ENCODE measurements at regions not wholly inside any gene's neighbourhood (a gene's known extent, or its start where the extent isn't known, plus 50 kb on each side); places are given as distances from the start of the nearest gene placed in this dataset.

DNA sequence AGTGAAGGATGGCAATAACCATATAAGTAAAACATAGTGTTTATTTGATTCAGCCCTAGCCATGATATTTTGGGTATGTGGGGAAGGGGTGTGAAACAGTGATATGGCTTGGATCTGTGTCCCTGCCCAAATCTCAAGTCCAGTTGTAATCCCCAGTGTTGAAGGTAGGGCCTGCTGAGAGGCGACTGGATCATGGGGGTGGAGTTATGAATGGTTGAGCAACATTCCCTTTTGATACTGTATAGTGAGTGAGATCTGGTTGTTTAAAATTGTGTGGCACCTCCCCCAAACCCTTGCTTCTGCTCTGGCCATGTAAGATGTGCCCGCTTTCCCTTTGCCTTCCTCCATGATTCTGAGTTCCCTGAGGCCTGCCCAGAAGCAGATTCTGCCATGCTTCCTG lies 1804.6 kb downstream of the MAT2B start:
- no peaks in the 10 kb centered on the region for H3K27me3 ChIP-seq
- DNase-seq: no peak
- 73 to 94% methylated on average over 2 of the region's 2 CpGs for WGBS, 2 donors (ENCODE audit: low coverage in 1 of 2)
- H3K9me3 ChIP-seq: no peaks in the 10 kb centered on the region
- H3K4me1 ChIP-seq: no peaks in the 10 kb centered on the region
- H3K36me3 ChIP-seq: no peaks in the 10 kb centered on the region
- no peak overlapping the region for H3K4me3 ChIP-seq
- TF ChIP-seq EP300 (IDR thresholded peaks at IDR 0.05; ENCODE audit: low read depth) (no peak), POLR2A (IDR thresholded peaks at IDR 0.05) (no peak), POLR2AphosphoS5 (IDR thresholded peaks at IDR 0.05) (no peak)
- TF ChIP-seq, protein P1, sequence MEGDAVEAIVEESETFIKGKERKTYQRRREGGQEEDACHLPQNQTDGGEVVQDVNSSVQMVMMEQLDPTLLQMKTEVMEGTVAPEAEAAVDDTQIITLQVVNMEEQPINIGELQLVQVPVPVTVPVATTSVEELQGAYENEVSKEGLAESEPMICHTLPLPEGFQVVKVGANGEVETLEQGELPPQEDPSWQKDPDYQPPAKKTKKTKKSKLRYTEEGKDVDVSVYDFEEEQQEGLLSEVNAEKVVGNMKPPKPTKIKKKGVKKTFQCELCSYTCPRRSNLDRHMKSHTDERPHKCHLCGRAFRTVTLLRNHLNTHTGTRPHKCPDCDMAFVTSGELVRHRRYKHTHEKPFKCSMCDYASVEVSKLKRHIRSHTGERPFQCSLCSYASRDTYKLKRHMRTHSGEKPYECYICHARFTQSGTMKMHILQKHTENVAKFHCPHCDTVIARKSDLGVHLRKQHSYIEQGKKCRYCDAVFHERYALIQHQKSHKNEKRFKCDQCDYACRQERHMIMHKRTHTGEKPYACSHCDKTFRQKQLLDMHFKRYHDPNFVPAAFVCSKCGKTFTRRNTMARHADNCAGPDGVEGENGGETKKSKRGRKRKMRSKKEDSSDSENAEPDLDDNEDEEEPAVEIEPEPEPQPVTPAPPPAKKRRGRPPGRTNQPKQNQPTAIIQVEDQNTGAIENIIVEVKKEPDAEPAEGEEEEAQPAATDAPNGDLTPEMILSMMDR (IDR thresholded peaks at IDR 0.05): no peak
- in situ Hi-C loops (cut with MboI; ENCODE audit: low pct_ligation_motif_present in 1 of 4, low pct_unique_long_range_greater_than_20kb in 1 of 4, low sequenced_read_pairs in 3 of 4): no loop called here
- no peak overlapping the region for H3K27ac ChIP-seq
- intact Hi-C loops (cut with DNase I; ENCODE audit: low total_unique reads): no loop called here

DNA sequence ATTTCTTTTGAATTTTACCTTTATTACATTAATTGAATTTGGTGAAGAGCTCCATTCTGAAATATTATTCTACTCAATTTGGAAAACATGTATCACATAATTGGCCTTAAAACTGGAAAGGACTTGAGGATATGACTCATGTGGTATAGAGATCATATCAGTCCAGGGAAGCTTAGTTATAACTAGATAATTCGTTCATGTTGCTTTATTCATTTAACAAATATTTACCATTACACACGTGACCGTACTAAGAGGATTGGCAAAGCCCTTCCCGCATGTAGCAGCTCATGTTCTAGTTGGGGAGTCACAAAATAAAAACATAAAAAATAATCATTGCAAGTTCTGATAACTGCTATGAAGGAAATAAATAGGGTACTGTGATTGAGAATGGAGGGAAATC lies 1816.5 kb downstream of the MAT2B start:
- in situ Hi-C loops (cut with MboI; ENCODE audit: low pct_ligation_motif_present in 1 of 4, low pct_unique_long_range_greater_than_20kb in 1 of 4, low sequenced_read_pairs in 3 of 4): no loop called here
- TF ChIP-seq, protein P1 (IDR thresholded peaks at IDR 0.05): no peak
- TF ChIP-seq EP300 (IDR thresholded peaks at IDR 0.05; ENCODE audit: low read depth) (no peak), POLR2A (IDR thresholded peaks at IDR 0.05) (no peak), POLR2AphosphoS5 (IDR thresholded peaks at IDR 0.05) (no peak)

DNA sequence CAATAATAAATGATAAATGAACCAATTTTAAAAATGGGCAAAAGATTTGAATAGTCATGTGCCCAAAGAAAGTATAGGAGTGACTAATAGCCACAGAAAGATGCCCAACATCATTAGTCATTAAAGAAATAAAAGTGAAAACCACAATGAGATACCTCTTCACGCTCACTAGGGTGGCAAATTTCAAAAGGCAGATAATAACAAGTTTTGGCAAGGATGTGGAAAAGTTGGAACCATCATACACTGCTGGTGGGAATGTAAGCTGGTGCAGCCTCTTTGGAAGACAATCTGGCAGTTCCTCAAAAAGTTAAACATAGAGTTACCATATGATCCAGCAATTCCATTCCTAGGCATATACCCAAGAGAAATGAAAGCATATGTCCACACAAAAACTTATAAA lies 1819.8 kb downstream of the MAT2B start:
- Histone ChIP-seq H3K9me3 (no peaks in the 10 kb centered on the region), H3K4me3 (no peak overlapping the region), H3K4me1 (no peaks in the 10 kb centered on the region), H3K36me3 (no peaks in the 10 kb centered on the region), H3K27ac (no peak overlapping the region), H3K27me3 (no peaks in the 10 kb centered on the region)
- TF ChIP-seq POLR2AphosphoS5 (IDR thresholded peaks at IDR 0.05) (no peak), EP300 (IDR thresholded peaks at IDR 0.05; ENCODE audit: low read depth) (no peak), POLR2A (IDR thresholded peaks at IDR 0.05) (no peak)
- TF ChIP-seq, protein P1 (IDR thresholded peaks at IDR 0.05): no peak
- WGBS, 2 donors (ENCODE audit: low coverage in 1 of 2): 67 to 69% methylated on average over 1 of the region's 1 CpG
- in situ Hi-C loops (cut with MboI; ENCODE audit: low pct_ligation_motif_present in 1 of 4, low pct_unique_long_range_greater_than_20kb in 1 of 4, low sequenced_read_pairs in 3 of 4) (no loop called here), intact Hi-C loops (cut with DNase I; ENCODE audit: low total_unique reads) (no loop called here)
- no peak for DNase-seq

More for the DNA sequence above, 1816.5 kb downstream of the MAT2B start:
- H3K9me3 ChIP-seq: no peaks in the 10 kb centered on the region
- no peaks in the 10 kb centered on the region for H3K4me1 ChIP-seq
- no peak for DNase-seq
- no peaks in the 10 kb centered on the region for H3K36me3 ChIP-seq
- H3K27me3 ChIP-seq: no peaks in the 10 kb centered on the region
- 33 to 53% methylated on average over 4 of the region's 4 CpGs for WGBS, 2 donors (ENCODE audit: low coverage in 1 of 2)
- no peak overlapping the region for H3K4me3 ChIP-seq
- intact Hi-C loops (cut with DNase I; ENCODE audit: low total_unique reads): no loop called here
- H3K27ac ChIP-seq: no peak overlapping the region

DNA sequence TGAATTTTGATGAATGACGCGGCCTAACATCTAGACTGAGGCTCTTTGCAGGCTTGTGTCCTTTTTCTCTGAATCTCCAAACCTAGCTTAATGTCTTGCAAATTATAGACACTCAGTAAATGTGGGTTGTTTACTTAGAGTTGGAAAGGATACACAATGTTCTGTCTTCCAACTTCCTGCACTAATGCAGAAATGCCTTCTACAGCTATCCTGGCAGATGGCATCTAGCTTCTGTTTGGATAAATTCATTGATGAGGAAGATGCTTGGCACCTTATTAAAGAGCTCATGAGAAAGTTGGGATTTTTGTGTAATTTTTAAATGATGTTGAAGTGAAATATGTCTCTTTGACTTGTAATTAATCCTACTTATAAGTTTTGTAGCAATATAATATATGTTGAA lies 1822.2 kb downstream of the MAT2B start:
- no peak overlapping the region for H3K4me3 ChIP-seq
- TF ChIP-seq, protein P1 (IDR thresholded peaks at IDR 0.05): no peak
- TF ChIP-seq POLR2AphosphoS5 (IDR thresholded peaks at IDR 0.05): no peak
- no peak for TF ChIP-seq EP300 (IDR thresholded peaks at IDR 0.05; ENCODE audit: low read depth)
- TF ChIP-seq POLR2A (IDR thresholded peaks at IDR 0.05): no peak
- H3K27me3 ChIP-seq: no peaks in the 10 kb centered on the region
- no peaks in the 10 kb centered on the region for H3K4me1 ChIP-seq
- intact Hi-C loops (cut with DNase I; ENCODE audit: low total_unique reads): no loop called here
- no peaks in the 10 kb centered on the region for H3K9me3 ChIP-seq
- in situ Hi-C loops (cut with MboI; ENCODE audit: low pct_ligation_motif_present in 1 of 4, low pct_unique_long_range_greater_than_20kb in 1 of 4, low sequenced_read_pairs in 3 of 4): no loop called here
- 86 to 89% methylated on average over 2 of the region's 2 CpGs for WGBS, 2 donors (ENCODE audit: low coverage in 1 of 2)
- no peaks in the 10 kb centered on the region for H3K36me3 ChIP-seq
- no peak overlapping the region for H3K27ac ChIP-seq
- DNase-seq: no peak

All from transverse colon (tissue), 4 donors.